Lung (tissue), 11 donors: ENCODE measurements at regions not wholly inside any gene's neighbourhood (a gene's known extent, or its start where the extent isn't known, plus 50 kb on each side); places are given as distances from the start of the nearest gene placed in this dataset.

Experiments used
- ATAC-seq: fragments of 200-7000 bp; cut with Tn5 transposase; one replicate; pipeline ENCODE4 v1.9.1; 2020; ENCODE audit warnings: moderate number of reproducible peaks; ENCODE audit not compliant: insufficient read depth, low FRiP score
- DNase-seq, 3 donors: peaks; one replicate each; pipeline ENCODE4 v3.0.0-alpha.2; 2013 to 2017
- H3K27ac ChIP-seq, 2 donors: one replicate each; pipeline ENCODE4 v1.5.1; 2013; ENCODE audit warnings: mild to moderate bottlenecking in 2 of 2, moderate library complexity in 2 of 2, control low read depth in 1 of 2, inconsistent platforms in 1 of 2, low read depth in 1 of 2, low read length in 1 of 2
- H3K27me3 ChIP-seq, 3 donors: one replicate each; pipeline ENCODE4 v1.5.1; 2013; ENCODE audit warnings: low read length in 2 of 3; ENCODE audit not compliant: control insufficient read depth in 3 of 3, insufficient read depth in 3 of 3
- H3K36me3 ChIP-seq, 4 donors: one replicate each; pipeline ENCODE4 v1.5.1; 2013; ENCODE audit warnings: low read length in 4 of 4, mild to moderate bottlenecking in 1 of 4, moderate library complexity in 1 of 4; ENCODE audit not compliant: control insufficient read depth in 4 of 4, insufficient read depth in 4 of 4
- H3K4me1 ChIP-seq, 5 donors: one replicate each; pipeline ENCODE4 v1.5.1; 2013; ENCODE audit warnings: low read length in 5 of 5, mild to moderate bottlenecking in 2 of 5, moderate library complexity in 1 of 5; ENCODE audit not compliant: control insufficient read depth in 5 of 5, insufficient read depth in 5 of 5
- H3K4me3 ChIP-seq: one replicate; pipeline ENCODE4 v1.5.1; 2013; ENCODE audit warnings: mild to moderate bottlenecking, control low read depth, moderate library complexity
- H3K9ac ChIP-seq, 2 donors: one replicate each; pipeline ENCODE4 v1.5.1; 2013; ENCODE audit warnings: low read length in 2 of 2, control low read depth in 1 of 2; ENCODE audit not compliant: insufficient read depth in 1 of 2
- H3K9me3 ChIP-seq, 4 donors: one replicate each; pipeline ENCODE4 v1.5.1; 2013; ENCODE audit warnings: low read length in 3 of 4, mild to moderate bottlenecking in 1 of 4, moderate library complexity in 1 of 4; ENCODE audit not compliant: control insufficient read depth in 4 of 4, insufficient read depth in 3 of 4
- CTCF ChIP-seq: IDR thresholded peaks from 2 replicates; pipeline ENCODE4 v1.5.1; 2012; ENCODE audit warnings: mild to moderate bottlenecking; ENCODE audit errors: control extremely low read depth, extremely low read depth
- WGBS, 2 donors: extraction: QIAGEN DNeasy Blood & Tissue Kit; methylation state at CpG; one replicate each; pipeline ENCODE4 v1.1.7; 2013; 5-methylcytosine and 5-hydroxymethylcytosine counted together
- donor health status: control.
- donor health status: control.
- donor health status: Bipolar disorder and iron deficiency.
- donor health status: healthy.
- donor health status: DM: yes; HTN: yes; CAD: no.

GRCh38 chr1:203572134-203572625 is 54.5 kb upstream of the ATP2B4 start:
- H3K9ac ChIP-seq: no peak overlapping the region
- no peak overlapping the region for H3K4me3 ChIP-seq
- no peaks in the 10 kb centered on the region for H3K27me3 ChIP-seq
- H3K27ac ChIP-seq: no peak overlapping the region
- peaks cover 0 to 6% (median 0%) of the 10 kb centered on the region in 5 donors for H3K4me1 ChIP-seq
- no peak for TF ChIP-seq CTCF
- peak; percentile 62 to 80 (median 75) for DNase-seq
- H3K36me3 ChIP-seq: no peaks in the 10 kb centered on the region
- 68 to 73% methylated on average over 10 of the region's 10 CpGs for WGBS, 2 donors
- ATAC-seq: no peak
- H3K9me3 ChIP-seq: no peaks in the 10 kb centered on the region

- H3K4me1 ChIP-seq: peaks cover 0 to 6% (median 0%) of the 10 kb centered on the region in 5 donors
- 91 to 97% methylated on average over 7 of the region's 7 CpGs for WGBS, 2 donors
- ATAC-seq (no peak), DNase-seq (no peak)
- H3K27ac ChIP-seq: no peak overlapping the region
- H3K9me3 ChIP-seq: no peaks in the 10 kb centered on the region
- H3K27me3 ChIP-seq: no peaks in the 10 kb centered on the region
- no peaks in the 10 kb centered on the region for H3K36me3 ChIP-seq
- no peak overlapping the region for H3K9ac ChIP-seq
- H3K4me3 ChIP-seq: no peak overlapping the region
- no peak for TF ChIP-seq CTCF
Observed at GRCh38 chr1:203573730-203574129, 52.9 kb upstream of the ATP2B4 start.
